ENCODE measurements at regions not wholly inside any gene's neighbourhood (a gene's known extent, or its start where the extent isn't known, plus 50 kb on each side); places are given as distances from the start of the nearest gene placed in this dataset.

DNA sequence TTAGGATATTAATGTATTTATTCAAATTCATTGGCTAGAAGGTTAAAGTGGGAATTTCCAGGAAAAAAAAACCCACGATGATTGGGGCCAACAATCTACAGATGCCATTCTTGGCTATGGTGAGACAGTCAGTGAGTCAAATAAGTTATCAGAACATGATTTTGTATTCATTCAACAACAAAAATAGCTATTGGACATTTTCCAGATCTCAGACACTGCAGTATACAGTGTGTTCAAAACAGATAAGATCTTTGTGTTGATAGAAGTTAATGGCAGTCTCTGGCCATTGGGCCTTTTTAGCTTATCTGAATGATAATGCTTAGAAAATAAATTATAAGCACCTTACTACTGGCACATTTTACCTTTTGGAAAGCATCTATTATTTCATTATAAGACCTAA, 547.7 kb downstream of the MAT2B start:
- DNase-seq (ENCODE audit: low spot score, unreplicated experiment): no peak
- no peak for TF ChIP-seq CTCF (IDR thresholded peaks at IDR 0.05; ENCODE audit: unreplicated experiment)
- H3K36me3 Mint-ChIP-seq (ENCODE audit: insufficient read depth): no peaks in the 10 kb centered on the region
- H3K9me3 Mint-ChIP-seq (ENCODE audit: low read depth): peaks cover 2% of the 10 kb centered on the region
- H3K27ac Mint-ChIP-seq: no peak overlapping the region
- no peaks in the 10 kb centered on the region for H3K27me3 Mint-ChIP-seq
- no peak overlapping the region for H3K4me3 Mint-ChIP-seq (ENCODE audit: low read depth)
- no peaks in the 10 kb centered on the region for H3K4me1 Mint-ChIP-seq (ENCODE audit: low read depth)

GRCh38 chr5:164054461-164054860, 549.0 kb downstream of the MAT2B start:
- TF ChIP-seq CTCF (IDR thresholded peaks at IDR 0.05; ENCODE audit: unreplicated experiment): no peak
- H3K27me3 Mint-ChIP-seq: no peaks in the 10 kb centered on the region
- H3K4me3 Mint-ChIP-seq (ENCODE audit: low read depth): no peak overlapping the region
- peaks cover 2% of the 10 kb centered on the region for H3K9me3 Mint-ChIP-seq (ENCODE audit: low read depth)
- DNase-seq (ENCODE audit: low spot score, unreplicated experiment): no peak
- H3K4me1 Mint-ChIP-seq (ENCODE audit: low read depth): peaks cover under 1% of the 10 kb centered on the region
- no peaks in the 10 kb centered on the region for H3K36me3 Mint-ChIP-seq (ENCODE audit: insufficient read depth)
- H3K27ac Mint-ChIP-seq: no peak overlapping the region

DNA sequence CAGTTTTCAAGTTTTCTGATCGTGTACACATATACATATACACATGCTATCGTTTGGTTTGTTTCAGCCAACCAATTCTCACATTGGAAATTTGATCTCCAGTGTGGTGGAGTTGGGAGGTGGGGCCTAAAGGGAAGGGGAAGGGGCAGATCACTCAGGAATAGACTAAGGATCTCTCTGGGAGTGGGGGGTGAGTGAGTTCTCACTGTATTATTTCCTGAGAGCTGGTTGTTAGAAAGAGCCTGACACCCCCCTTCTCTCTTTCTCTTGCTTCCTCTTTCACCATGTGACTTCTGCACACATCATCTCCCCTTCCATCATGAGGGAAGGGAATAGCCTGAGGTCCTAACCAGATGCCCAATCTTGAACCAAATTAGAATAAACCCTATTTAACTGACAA, 551.7 kb downstream of the MAT2B start:
- Mint-ChIP-seq H3K4me1 (ENCODE audit: low read depth) (peaks cover 10% of the 10 kb centered on the region), H3K27me3 (no peaks in the 10 kb centered on the region), H3K4me3 (ENCODE audit: low read depth) (no peak overlapping the region), H3K27ac (no peak overlapping the region), H3K9me3 (ENCODE audit: low read depth) (peaks cover 2% of the 10 kb centered on the region), H3K36me3 (ENCODE audit: insufficient read depth) (no peaks in the 10 kb centered on the region)
- TF ChIP-seq CTCF (IDR thresholded peaks at IDR 0.05; ENCODE audit: unreplicated experiment): no peak
- no peak for DNase-seq (ENCODE audit: low spot score, unreplicated experiment)

DNA sequence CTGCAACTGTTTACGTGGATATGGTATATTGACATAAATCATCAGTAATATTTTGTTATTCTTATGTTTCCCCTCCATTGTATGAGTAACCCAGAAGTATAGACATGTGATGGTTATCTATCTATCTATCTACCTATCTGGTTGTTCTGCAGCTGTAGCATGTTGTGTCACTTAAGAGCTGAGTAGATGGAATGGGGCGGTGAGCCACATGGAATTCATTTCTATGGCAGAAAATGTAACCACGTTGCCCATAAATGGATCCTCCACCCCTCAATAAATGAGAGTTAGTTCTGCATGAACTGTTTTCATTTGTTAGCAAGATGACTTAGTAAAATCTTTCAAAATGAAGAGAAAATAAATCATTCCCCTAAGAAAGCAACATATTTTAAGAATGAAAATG, 553.2 kb downstream of the MAT2B start:
- Mint-ChIP-seq H3K27ac (no peak overlapping the region), H3K27me3 (no peaks in the 10 kb centered on the region), H3K36me3 (ENCODE audit: insufficient read depth) (no peaks in the 10 kb centered on the region), H3K4me1 (ENCODE audit: low read depth) (peaks cover 10% of the 10 kb centered on the region), H3K4me3 (ENCODE audit: low read depth) (no peak overlapping the region), H3K9me3 (ENCODE audit: low read depth) (peaks cover 2% of the 10 kb centered on the region)
- no peak for TF ChIP-seq CTCF (IDR thresholded peaks at IDR 0.05; ENCODE audit: unreplicated experiment)
- no peak for DNase-seq (ENCODE audit: low spot score, unreplicated experiment)

DNA sequence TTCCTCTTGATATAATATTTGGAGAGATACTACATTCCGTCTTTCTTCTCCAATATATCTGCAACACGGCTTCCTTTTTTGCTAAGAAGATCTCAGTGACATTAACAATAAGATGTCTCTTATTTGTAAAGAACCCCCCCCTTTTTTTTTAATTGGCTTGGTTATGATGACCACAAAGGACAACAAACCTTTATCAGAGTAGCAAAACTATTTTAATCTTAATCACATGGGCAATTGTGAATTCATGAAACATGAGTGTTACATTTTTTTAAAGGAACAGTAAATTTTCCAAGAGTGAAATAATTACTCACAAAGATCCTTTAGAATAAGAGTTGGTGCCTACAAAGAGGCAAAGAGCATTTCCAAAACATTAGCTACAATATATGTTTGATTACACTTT, 554.1 kb downstream of the MAT2B start:
- Mint-ChIP-seq H3K27me3 (no peaks in the 10 kb centered on the region), H3K36me3 (ENCODE audit: insufficient read depth) (no peaks in the 10 kb centered on the region), H3K27ac (no peak overlapping the region), H3K4me3 (ENCODE audit: low read depth) (no peak overlapping the region), H3K9me3 (ENCODE audit: low read depth) (peaks cover 2% of the 10 kb centered on the region), H3K4me1 (ENCODE audit: low read depth) (peaks cover 10% of the 10 kb centered on the region)
- no peak for TF ChIP-seq CTCF (IDR thresholded peaks at IDR 0.05; ENCODE audit: unreplicated experiment)
- DNase-seq (ENCODE audit: low spot score, unreplicated experiment): no peak
